ENCODE measurements at regions not wholly inside any gene's neighbourhood (a gene's known extent, or its start where the extent isn't known, plus 50 kb on each side); places are given as distances from the start of the nearest gene placed in this dataset.

DNA sequence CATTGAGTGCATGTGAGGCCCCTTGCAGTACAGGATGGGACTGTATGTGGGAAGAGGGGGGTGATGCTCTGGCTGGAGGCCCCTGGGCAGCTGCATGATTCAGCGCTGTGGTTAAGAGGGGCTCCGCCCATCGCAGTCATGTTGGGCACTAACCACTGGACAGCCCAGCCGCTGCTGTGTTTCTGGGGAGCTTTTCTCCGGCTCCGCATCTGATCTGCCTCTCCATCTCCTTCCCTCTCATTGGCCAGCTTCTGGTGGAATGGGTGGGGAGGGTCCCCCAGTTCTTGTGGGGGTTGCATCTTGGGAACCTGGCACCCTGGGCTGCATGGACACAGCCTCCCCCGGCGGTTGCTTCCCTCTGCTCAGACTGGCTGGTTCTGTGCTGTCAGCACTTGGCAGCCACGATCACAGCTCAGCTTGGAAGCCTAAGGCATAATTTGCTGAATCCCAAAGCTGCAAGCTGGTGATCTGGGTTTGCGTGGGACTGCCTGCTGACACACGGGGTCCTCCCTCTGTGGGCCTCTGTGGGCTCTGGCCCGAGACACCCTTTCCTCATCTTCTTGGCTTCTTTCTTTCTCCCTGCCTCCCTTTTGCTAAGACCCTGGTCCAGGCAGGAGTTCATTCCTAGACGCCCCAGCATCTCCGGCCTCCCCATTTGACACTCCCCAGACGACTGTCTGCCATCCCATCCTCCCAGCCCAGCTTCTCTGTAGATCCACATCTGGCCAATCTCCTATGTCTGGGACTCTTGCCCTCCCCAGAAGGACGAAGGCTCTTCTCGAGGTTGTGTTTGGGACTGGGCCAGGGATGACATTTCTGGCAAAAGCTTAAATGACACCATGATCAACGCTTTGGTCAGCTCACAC, 168.3 kb downstream of the SEC14L1 start:
- no peak for DNase-seq

DNA sequence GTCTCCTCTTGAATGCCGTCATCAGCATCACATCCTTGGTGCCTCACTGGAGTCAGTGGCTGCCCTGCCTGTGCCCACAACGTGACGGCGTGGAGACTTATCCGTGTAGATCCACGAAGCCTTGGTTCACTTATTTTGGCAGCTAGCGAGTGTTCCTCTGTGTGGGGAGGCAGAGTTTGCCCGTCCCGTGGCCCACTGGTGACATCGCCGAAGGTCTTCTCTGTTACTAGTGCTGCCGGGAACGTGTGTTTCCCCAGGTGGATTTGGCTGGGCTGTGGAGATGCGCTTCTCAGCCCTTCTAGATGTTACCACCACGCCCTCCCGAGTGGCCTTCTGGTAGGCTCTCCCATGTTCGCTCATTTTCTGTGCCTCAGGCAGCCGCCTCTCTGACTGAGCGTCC, 169.6 kb downstream of the SEC14L1 start:
- DNase-seq, result no peak

DNA sequence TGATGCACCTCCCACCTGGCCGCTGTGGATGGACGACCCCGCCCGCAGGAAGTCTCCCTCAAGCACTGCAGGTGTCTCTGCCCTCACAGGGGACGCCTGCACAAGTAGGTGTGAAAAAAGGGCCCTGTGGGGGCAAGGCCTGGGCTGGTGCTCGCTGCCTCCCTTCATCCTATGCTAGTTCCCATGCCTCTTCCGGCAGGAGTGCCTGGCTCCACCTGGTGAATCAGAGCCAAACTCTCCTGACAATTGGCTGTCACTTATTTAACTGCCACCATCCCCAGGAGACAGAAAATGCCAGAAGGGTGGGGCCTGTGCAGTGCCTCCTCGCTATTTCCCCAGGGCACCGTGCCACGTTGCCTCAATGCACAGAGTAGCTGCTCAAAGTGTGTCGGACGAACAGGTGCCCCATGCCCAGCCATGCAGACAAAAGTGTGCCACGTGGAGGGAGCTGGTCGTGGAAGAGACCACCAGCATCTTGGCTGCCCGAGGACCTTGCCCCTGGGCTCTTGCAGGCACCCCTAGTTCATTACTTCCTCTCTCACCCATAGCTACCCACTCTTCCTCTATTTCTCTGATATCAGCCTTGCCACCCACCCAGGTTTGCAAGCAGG, 170.7 kb downstream of the SEC14L1 start:
- DNase-seq, result no peak

DNA sequence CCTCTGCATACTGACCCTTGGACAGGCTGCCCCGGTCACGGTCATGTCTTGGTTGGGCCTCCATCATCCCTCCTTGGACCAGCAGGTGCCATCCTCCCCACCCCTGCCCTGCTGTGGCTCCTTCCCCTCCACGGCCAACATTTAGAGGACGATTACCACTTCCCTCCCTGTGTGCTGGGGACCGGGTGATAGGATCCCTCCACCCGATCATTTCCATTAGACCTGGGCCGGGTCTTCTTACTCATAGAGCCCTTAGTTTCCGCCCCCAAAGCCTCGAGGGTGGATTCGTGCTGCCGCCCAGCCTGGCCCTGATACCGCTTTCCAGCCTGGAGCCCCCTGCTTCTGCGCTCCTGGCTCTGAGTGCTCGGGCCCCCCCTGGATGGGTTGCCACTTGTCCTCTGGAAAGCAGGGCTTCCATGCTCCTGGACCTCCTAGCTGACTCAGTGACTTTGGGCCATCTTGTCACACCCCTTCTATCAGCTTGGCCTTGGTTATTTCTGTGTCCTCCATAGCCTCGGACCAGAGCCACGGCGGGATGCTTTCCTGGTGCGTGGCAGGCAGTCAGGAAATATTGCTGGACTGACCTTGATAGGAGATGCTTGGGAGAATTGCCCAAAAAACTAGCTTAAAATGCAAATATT, 171.4 kb downstream of the SEC14L1 start:
- no peak for DNase-seq

DNA sequence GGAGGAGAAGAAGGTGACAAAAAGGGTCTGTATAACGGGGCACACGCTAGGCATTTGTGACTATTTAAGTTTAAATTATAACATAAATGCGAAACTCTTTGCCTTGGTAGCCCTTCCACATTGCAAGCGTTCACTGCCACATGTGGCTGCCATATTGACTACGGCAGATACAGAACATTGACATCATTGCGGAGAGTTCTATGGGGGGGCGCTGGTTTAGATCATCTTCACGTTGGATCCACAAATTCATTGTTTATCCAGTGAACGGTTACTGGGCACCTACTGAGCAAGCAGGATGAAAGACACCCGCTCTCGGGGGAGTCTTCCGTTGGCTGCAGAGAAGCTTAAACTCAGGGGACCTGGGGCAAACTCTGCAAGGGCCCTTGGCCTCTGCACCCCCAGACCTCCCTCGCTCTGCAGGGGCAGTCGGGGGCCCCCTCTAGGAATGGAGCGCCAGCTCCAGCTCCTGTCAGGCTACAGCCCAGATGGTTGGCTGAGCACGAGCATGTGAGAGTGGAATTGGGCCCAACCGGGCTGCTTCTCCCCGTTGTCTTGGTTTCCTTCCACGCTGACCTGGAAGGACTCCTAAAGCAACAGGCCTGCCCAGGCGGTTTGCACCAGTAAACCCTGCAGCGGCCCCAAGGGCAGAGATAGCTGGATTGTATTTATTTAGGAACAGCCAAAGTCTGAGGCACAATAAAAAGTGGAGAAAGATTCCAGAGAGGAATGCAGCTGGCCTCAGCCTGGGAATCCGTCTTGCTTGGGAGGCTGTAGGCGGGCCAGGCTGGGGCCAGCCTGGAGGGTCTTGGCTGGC, 172.2 kb downstream of the SEC14L1 start:
- no peak for DNase-seq

DNA sequence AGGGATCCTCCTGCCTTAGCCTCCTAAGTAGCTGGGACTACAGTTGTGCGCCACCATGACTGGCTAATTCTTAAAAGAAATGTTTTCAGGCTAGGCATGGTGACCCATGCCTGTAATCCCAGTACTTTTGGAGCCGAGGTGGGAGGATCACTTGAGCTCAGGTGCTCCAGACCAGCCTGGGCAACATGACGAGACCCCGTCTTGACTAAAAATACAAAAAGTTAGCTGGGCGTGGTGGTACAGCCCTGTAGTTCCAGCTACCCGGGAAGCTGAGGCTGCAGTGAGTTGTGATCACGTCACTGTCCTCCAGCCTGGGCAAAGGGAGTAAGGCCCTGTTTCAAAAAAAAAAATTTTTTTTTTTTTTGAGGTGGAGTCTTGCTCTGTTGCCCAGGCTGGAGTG, 173.1 kb downstream of the SEC14L1 start:
- DNase-seq, result no peak

DNA sequence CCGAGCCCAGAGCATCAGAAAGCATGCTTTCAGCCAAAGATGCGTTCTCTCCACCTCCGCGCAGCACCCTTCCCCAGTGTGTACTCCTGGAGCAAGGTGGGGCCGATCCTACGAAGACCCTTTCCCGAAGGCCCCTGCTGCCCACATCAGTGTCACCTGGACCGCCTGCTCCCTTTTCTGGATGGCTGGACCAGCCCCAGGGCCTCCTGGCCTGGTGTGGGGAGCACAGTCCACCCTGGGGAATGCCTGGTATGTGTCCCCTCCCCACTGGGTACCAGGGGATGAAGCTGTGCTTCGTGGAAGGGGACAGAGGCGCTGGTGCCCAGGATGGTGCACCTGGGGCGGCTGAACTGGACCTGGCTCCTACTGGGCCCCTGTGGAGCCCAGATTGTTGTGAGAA, 173.8 kb downstream of the SEC14L1 start:
- DNase-seq, result no peak

DNA sequence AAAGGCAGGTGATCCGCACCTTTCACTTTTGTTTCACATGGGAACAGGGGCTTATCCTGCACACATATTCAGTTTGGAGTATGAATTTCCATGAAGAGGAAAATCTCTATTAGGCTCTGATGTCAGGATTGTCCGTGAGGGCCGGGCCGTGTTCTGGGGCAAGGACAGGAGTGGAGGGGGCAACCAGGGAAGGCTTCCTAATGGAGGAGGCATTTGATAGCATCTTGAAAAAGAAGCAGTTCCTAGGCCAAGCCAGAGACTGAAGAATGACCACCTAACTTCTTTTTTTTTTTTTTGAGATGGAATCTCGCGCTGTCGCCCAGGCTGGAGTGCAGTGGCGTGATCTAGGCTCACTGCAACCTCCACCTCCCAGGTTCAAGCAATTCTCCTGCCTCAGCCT, 174.2 kb downstream of the SEC14L1 start:
- no peak for DNase-seq

DNA sequence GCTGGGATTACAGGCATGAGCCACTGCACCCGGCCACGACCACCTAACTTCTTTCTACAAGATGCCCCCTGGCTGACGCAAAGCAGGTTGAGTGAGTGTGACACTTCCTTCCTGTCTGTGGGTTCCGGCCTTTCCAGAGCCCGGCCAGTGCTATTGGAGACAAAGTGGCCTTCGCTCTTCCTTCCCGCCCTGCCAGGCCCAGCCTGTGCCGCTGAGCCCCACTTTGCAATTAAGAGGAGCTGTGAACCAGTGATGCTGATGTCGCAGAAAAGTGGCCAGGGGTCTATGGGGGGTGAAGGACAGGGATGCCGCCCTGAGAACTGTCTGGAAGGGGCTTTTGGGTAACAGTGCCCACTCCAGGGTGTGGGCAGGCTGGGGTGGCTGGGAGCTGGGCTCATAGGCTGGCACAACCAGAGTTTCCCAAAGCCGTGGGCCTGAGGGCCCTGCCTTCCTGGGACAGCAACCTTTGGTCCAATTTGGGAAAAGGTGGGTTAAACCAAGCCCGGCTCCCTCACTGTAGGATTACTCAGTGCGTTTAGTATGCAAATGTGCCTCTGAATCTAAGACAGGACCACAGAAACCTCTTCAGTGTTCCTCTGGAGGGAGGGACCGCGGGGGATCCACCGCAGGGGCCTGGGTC, 174.9 kb downstream of the SEC14L1 start:
- no peak for DNase-seq

DNA sequence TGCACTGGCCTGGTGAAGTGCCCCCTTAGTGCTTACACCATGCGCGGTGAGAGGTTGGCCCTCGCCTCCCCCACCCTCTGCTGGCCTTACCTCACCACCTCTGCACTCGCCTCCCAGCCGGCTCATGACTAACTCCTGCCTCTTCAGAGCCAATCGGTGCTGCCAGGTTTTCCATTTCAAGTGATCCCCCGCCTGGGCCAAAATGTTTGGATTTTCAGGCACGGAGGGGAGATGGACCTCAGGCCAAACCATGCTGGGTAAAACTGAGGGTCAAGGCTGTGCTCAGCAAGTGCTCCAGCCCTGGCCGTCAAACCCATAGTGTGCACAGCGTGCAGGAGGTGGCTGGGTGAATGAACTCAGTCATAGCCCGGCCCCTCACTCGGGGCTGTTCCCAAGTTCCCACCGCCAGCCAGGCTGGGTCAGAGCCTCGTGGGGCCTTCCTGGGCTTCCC, 175.4 kb downstream of the SEC14L1 start:
- DNase-seq, result no peak

DNA sequence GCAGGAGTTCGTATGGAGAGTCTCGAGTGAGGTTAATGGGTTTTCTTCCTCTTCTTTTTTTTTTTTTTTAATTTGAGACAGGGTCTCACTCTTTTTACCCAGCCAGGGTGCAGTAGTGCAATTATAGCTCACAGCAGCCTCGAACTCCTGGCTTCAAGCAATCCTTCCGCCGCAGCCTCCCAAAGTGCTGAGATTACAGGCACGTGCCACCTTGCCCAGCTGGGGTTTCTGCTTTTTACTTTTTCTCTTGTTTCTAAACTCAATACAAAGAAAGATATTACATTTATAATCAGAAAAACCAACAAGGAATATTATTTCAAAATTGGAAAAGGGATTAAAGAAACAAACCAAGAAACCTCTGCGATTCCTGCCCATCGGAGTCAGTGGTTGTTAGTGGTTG, 175.9 kb downstream of the SEC14L1 start:
- no peak for DNase-seq

DNA sequence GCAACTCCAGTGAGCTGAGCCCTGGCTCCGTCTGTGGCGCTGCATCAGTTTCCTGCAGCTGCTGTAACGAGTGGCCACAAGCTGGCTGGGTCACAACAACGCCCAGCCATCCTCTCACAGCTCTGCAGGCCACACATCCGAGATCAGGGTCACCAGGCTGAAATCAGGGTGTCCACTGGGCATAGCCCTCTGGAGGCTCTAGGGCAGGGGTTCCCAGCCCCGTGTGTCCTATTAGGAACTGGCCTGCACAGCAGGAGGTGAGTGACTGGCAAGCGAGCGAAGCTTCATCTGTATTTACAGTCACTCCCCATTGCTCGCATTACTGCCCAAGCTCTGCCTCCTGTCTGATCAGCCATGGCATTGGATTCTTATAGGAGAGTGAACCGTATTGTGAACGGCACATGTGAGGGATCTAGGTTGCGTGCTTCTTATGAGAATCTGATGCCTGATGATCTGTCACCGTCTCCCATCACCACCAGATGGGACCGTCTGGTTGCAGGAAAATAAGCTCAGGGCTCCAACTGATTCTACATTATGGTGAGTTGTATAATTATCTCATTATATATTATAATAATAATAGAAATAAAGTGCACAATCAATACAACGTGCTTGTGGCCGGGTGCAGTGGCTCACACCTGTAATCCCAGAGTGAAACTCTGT, 176.5 kb downstream of the SEC14L1 start:
- no peak for DNase-seq

DNA sequence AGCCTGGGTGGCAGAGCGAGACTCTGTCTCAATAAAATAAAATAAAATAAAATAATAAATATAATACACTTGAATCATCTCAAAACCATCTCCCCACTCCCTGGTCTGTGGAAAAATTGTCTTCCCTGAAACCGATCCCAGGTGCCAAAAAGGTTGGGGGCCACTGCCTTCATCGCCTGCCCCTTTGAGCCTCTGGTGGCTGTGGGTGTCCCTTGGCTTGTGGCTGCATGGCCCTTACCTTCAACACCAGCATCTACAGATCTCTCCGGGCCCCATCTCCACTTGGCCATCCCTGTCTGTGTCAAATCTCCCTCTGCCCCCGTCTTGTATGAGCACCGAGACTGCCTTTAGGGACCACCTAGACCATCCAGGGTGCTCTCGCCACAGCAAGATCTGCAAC, 177.3 kb downstream of the SEC14L1 start:
- no peak for DNase-seq

DNA sequence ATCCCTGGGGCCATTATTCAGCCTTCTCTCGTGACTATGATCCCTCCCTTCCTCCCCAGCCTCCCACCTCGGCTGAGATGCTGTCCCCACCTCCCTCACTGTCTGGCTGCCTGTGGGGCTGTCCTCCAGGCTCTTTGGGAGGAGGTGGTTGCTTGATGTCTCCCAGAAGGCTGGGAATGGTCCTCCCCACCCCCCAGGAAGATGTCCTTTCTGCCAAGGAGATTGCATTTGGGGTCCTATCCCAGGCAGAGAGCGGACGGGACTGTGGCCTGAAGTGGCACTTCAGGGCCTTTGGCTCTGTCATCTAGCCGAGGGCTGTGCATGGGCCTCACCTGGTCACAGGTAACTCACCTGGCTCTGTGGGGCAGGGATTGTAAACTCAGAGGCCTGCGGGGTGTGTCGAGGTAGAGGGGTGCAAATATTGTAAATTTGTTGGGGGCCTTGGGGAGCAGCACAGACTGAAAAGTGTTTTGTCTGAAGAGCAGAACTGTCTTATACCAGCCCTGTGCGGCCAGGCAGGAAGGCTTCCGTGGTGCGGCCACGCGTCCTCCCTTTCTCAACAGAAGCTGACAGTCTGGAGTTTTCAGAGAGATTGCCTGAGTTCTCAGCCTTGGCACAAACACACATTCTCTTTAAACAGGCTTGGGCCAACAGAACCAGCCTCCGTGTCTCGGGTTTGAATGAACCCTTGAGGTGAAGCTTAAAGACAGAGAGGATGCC, 177.9 kb downstream of the SEC14L1 start:
- DNase-seq, result no peak

DNA sequence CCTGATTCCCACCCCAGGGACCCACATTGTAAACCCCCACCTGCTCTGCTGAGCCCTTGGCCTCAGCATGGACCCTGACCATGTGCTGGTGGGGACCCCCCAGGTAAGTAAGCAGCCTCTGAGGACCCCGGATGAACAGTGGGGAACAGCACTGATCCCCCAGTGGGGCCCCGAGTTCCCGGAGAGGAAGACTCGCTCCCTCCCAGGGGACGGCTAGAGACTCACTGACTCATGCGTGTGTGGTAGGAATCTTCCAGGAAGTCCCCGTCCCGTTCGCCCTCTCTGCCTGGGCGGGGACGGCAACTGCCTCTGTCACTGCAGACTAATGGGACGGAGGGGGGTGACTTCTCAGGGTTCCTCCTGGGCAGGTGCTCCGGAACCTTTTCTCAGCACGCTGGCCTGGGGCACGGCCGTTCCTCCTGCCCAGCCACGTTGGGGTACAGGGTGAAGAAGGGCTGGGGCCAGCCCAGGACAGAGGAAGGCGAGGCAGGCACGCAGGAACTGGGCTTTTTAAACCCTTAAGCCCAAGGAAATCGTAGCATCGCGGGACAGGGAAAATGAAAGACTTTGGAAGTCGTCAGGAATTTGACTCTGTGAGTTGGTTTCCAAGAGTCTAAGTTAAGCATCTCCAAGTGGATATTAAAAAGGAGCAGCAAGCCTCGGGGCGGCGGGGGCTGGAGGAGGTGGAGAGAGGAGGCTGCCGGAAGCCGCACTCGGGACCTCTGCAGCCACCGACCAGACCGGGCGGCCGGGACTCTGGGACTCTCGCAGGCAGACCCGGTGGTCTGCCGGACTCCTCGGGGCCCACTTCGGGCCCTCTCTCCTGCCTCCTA, 178.7 kb downstream of the SEC14L1 start:
- DNase-seq, result no peak

DNA sequence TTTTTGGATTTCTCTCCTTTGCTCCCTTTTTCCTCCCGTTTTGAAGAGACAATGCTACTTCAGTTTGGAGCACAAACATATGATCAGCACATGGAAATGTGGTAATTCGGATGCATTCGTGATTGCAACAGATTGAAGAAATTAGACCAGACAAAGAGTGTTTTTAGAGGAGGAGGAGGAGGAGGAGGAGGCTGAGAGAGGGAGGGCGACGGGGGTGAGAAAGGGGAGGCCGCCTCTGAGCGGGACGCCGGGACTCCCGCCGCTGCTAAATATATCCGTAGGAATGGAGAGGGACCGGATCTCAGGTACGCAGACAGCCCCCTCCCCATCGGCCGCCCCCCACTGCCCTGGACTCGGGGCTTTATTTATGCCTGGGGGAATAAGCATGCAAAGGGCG, 179.3 kb downstream of the SEC14L1 start:
- no peak for DNase-seq

DNA sequence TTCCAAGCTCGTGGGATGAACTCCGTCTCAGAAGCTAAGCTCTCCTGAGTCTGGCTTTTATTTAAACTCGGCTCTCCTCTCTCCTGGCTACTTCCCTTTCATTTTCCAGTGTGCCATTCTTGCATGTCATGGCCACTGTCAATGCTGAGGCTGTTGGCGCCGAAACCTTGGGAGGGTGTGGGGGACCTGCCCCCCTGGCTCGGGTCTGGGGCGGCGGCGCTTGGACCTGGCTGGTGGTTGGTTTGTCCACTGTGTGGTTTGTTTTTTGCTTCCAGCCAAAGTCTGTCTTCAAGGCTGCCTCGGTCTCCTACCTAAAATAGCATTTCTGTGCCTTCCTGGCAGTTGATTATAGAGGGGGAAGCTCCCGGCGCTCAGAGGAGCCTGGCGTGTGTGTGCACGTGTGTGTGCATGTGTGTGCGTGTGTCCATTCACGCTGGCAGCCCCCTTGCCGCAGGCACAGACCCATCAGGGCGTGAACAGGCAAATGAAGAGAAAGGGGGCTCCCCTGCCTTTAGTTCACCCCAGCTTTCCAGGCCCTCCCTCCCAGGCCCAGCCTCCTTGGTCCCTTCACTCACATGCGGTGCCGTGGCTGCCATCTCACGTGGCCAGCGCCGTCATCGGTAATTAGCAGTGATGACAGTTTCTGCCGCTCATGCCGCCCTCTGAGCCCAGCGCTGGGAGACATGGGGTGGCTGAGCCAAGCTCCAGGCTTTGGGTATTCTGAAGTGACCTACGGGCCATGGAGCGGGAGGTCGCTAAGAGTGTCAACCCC, 179.9 kb downstream of the SEC14L1 start:
- no peak for DNase-seq

DNA sequence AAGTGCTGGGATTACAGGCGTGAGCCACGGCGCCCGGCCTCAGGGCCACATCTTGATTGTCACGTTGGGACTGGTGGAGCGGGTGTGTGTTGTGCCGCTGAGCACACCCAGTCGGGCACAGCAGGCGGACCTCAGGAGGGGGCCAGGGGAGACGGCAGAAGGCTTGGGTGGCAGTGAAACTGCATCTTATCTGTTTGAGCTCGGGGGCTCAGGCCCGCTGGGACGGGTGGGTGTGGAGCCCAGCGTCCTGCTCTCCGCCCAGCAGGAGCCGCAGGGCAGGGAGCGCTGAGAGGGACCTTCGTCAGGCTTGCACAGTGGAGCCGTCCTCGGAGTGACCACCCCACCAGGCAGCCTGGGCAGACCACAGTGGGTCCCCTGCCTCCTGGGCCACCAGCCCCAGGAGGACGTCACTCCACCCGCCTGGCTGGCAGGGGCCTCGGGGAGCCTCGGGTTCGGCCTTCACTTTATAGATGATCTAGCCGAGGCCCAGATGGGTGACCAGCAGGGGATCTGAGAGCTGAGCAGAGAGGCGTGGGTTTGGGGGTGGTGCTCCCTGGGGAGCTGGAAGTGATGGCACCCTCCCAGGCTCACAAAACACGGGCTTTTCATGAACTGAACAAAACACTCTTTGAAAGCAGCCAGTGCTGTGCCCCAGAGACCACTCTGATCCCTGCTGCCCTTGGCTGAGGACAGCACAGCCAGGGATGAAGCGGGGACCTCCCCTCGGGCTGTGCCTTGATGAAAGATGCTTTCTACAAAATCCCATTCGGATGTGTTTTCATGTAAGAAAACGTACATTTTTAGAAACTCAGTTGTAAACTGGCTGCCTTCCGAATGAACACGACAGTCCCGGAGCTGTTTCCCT, 181.1 kb downstream of the SEC14L1 start:
- no peak for DNase-seq

Data from NCI-H2029 (cell line).